Neutrophil (primary cell): ENCODE measurements at regions not wholly inside any gene's neighbourhood (a gene's known extent, or its start where the extent isn't known, plus 50 kb on each side); places are given as distances from the start of the nearest gene placed in this dataset.

ENCODE experiments used
- H3K27ac ChIP-seq: fragments of 200-600 bp; sonication (generic); 2 replicates; pipeline ENCODE4 v1.5.1; 2016; ENCODE audit warnings: mild to moderate bottlenecking, moderate library complexity
- H3K27me3 ChIP-seq: fragments of 200-600 bp; sonication (generic); 2 replicates; pipeline ENCODE4 v1.6.0; 2016; ENCODE audit warnings: mild to moderate bottlenecking
- H3K36me3 ChIP-seq: fragments of 200-600 bp; sonication (generic); 2 replicates; pipeline ENCODE4 v1.5.1; 2017
- H3K4me1 ChIP-seq, 2 experiments: fragments of 200-600 bp in 1 of 2; sonication (generic) in 1 of 2; 1 replicate in 1 of 2; 2 replicates in 1 of 2; pipeline versions ENCODE4 v1.5.1 to v1.6.1; 2013 to 2016; ENCODE audit warnings: low read depth in 1 of 2, low read length in 1 of 2, mild to moderate bottlenecking in 1 of 2, moderate library complexity in 1 of 2; ENCODE audit not compliant: control insufficient read depth in 1 of 2, insufficient read depth in 1 of 2
- H3K4me3 ChIP-seq, 2 experiments: fragments of 200-600 bp in 1 of 2; sonication (generic) in 1 of 2; 1 replicate in 1 of 2; 2 replicates in 1 of 2; pipeline ENCODE4 v1.5.1; 2013 to 2016; ENCODE audit warnings: low read depth in 1 of 2, low read length in 1 of 2, mild to moderate bottlenecking in 1 of 2, moderate library complexity in 1 of 2
- H3K9me3 ChIP-seq: fragments of 200-600 bp; sonication (generic); 2 replicates; pipeline ENCODE4 v1.5.1; 2016
- TF ChIP-seq, protein P1 (sequence below): fragments of 200-600 bp; sonication (generic); IDR thresholded peaks from 2 replicates; pipeline ENCODE4 v1.5.1; 2016; ENCODE audit warnings: antibody characterized with exemption

DNA sequence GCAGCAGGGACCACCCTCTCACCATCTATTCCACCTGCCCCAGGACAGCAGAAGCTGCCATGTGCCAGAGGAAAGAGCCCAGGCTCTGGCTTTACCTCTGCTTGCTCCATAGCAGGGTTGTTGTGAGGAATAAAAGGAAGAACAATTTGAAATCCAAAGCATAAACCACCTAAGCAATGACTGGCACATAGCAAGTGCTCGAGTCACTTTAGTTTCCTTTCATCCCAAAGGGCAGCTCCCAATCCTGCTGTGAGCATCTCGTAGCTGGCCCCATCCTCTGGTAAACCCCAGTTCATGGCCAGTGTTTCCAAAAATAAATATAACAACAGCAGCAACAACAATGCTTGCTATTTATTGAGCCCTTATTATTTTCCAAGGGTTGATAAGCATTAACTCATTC is 923.5 kb downstream of the EPHA4 start:
- Histone ChIP-seq H3K4me3 (no peak overlapping the region), H3K27me3 (no peaks in the 10 kb centered on the region), H3K4me1 (no peaks in the 10 kb centered on the region), H3K27ac (no peak overlapping the region), H3K9me3 (no peaks in the 10 kb centered on the region), H3K36me3 (no peaks in the 10 kb centered on the region)
- TF ChIP-seq, protein P1, sequence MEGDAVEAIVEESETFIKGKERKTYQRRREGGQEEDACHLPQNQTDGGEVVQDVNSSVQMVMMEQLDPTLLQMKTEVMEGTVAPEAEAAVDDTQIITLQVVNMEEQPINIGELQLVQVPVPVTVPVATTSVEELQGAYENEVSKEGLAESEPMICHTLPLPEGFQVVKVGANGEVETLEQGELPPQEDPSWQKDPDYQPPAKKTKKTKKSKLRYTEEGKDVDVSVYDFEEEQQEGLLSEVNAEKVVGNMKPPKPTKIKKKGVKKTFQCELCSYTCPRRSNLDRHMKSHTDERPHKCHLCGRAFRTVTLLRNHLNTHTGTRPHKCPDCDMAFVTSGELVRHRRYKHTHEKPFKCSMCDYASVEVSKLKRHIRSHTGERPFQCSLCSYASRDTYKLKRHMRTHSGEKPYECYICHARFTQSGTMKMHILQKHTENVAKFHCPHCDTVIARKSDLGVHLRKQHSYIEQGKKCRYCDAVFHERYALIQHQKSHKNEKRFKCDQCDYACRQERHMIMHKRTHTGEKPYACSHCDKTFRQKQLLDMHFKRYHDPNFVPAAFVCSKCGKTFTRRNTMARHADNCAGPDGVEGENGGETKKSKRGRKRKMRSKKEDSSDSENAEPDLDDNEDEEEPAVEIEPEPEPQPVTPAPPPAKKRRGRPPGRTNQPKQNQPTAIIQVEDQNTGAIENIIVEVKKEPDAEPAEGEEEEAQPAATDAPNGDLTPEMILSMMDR, result no peak

DNA sequence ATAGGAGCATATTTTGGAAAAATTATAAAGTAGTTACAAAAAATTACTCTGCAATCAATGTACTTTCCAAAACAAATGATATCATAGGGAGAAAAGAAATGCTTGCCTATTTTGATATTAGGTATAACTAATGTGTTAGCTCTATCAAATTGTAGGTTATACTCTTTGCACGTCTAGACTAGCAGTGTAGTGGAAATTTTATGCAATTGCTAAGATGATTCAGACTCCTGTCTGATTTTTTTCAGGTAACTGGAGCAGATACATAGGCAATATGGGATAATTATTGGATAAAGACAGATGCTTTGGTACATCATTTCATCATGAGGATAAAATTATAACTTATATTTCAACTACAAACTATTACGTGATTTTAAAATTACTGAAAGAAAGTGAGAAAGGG is 918.3 kb downstream of the EPHA4 start:
- H3K27me3 ChIP-seq, result no peaks in the 10 kb centered on the region
- TF ChIP-seq, protein P1, result no peak
- H3K4me3 ChIP-seq, result no peak overlapping the region
- no peak overlapping the region for H3K27ac ChIP-seq
- H3K9me3 ChIP-seq, result no peaks in the 10 kb centered on the region
- H3K4me1 ChIP-seq, result no peaks in the 10 kb centered on the region
- H3K36me3 ChIP-seq, result no peaks in the 10 kb centered on the region

- Histone ChIP-seq H3K36me3 (no peaks in the 10 kb centered on the region), H3K9me3 (no peaks in the 10 kb centered on the region), H3K4me1 (no peaks in the 10 kb centered on the region), H3K4me3 (no peak overlapping the region), H3K27ac (no peak overlapping the region), H3K27me3 (no peaks in the 10 kb centered on the region)
- TF ChIP-seq, protein P1, result no peak
Observed at GRCh38 chr2:220654322-220654721, 917.8 kb downstream of the EPHA4 start.

GRCh38 chr2:220660277-220661145 is 911.6 kb downstream of the EPHA4 start:
- TF ChIP-seq, protein P1, result no peak
- Histone ChIP-seq H3K4me3 (no peak overlapping the region), H3K36me3 (no peaks in the 10 kb centered on the region)

DNA sequence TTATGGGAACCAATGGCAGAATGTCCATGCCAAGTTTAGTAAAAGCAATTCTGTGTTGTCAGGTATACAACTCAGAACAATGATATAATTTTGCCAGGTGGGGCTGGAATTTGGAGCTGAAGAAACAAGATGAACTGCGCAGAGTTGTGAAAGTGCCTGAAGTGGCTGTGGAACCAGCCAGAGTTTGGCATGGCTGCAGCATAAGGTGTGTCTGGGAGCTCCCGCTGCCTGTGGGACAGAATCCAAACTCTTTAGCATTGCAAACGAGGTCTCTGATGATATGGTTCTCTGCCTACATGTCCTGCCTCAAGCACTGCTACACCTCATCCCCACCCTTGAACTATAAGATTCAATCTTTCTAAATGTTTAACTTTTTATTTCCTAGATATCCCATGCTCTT is 909.7 kb downstream of the EPHA4 start:
- TF ChIP-seq, protein P1, result no peak

More at GRCh38 chr2:220660277-220661145, 911.6 kb downstream of the EPHA4 start:
- Histone ChIP-seq H3K27ac (no peak overlapping the region), H3K27me3 (no peaks in the 10 kb centered on the region), H3K4me1 (no peaks in the 10 kb centered on the region), H3K9me3 (no peaks in the 10 kb centered on the region)

More for the DNA sequence above, 909.7 kb downstream of the EPHA4 start:
- H3K36me3 ChIP-seq, result no peaks in the 10 kb centered on the region
- no peak overlapping the region for H3K4me3 ChIP-seq
- no peak overlapping the region for H3K27ac ChIP-seq
- no peaks in the 10 kb centered on the region for H3K4me1 ChIP-seq
- no peaks in the 10 kb centered on the region for H3K27me3 ChIP-seq
- H3K9me3 ChIP-seq, result no peaks in the 10 kb centered on the region
